WTC11 (cell line): ENCODE measurements at regions not wholly inside any gene's neighbourhood (a gene's known extent, or its start where the extent isn't known, plus 50 kb on each side); places are given as distances from the start of the nearest gene placed in this dataset.

ENCODE experiments used
- ATAC-seq: fragments of 200-7000 bp; cut with Tn5 transposase; 2 replicates; pipeline ENCODE4 v1.10.0; 2021; ENCODE audit warnings: mild to moderate bottlenecking, moderate library complexity
- CTCF ChIA-PET: fragments of 300-600 bp; sonication (Branson Sonifier 250); formaldehyde crosslinking; loops from one replicate; lab custom pipeline; 2021; ENCODE audit warnings: antibody characterized with exemption; lab: Charles Lee
- POLR2A ChIA-PET: fragments of 350-600 bp; sonication (Branson Sonifier 250); formaldehyde crosslinking; loops from one replicate; lab custom pipeline; 2021; ENCODE audit warnings: antibody characterized with exemption; lab: Charles Lee
- DNase-seq: peaks from one replicate; pipeline ENCODE4 v3.0.0; 2021; ENCODE audit warnings: low spot score
- H3K27ac Mint-ChIP-seq: 2 replicates; pipeline ENCODE4 v1.8.0; 2021; ENCODE audit warnings: mixed read lengths
- H3K27me3 Mint-ChIP-seq: 2 replicates; pipeline ENCODE4 v1.8.0; 2021; ENCODE audit warnings: low read depth, mild to moderate bottlenecking, moderate library complexity, mixed read lengths
- H3K36me3 Mint-ChIP-seq: 2 replicates; pipeline ENCODE4 v1.8.0; 2021; ENCODE audit warnings: mixed read lengths
- H3K4me1 Mint-ChIP-seq: 2 replicates; pipeline ENCODE4 v1.8.0; 2022; ENCODE audit warnings: mixed read lengths
- H3K4me3 Mint-ChIP-seq: 2 replicates; pipeline ENCODE4 v1.8.0; 2021; ENCODE audit warnings: mild to moderate bottlenecking, moderate library complexity, mixed read lengths
- H3K9me3 Mint-ChIP-seq: 2 replicates; pipeline ENCODE4 v1.8.0; 2021; ENCODE audit warnings: mixed read lengths
- EMX1 ChIP-seq: fragments of 250-450 bp; sonication (Bioruptor Pico); IDR thresholded peaks from 2 replicates; pipeline ENCODE4 v1.8.0; 2021; ENCODE audit warnings: mild to moderate bottlenecking
- IRF2 ChIP-seq: sonication (generic); formaldehyde crosslinking; IDR thresholded peaks from 2 replicates; pipeline ENCODE4 v1.8.0; 2022; ENCODE audit warnings: low read depth, missing genetic modification reagents, borderline replicate concordance
- JUN ChIP-seq: sonication (generic); formaldehyde crosslinking; IDR thresholded peaks from 2 replicates; pipeline ENCODE4 v1.8.0; 2023; ENCODE audit warnings: mild to moderate bottlenecking, missing genetic modification reagents
- KAT7 ChIP-seq: sonication (generic); formaldehyde crosslinking; IDR thresholded peaks from 2 replicates; pipeline ENCODE4 v1.8.1; 2023; ENCODE audit warnings: missing genetic modification reagents, mild to moderate bottlenecking, borderline replicate concordance
- NFYB ChIP-seq: sonication (generic); formaldehyde crosslinking; conservative IDR thresholded peaks from 2 replicates; pipeline ENCODE4 v1.8.0; 2022; ENCODE audit warnings: low read depth, missing genetic modification reagents
- NR2C2 ChIP-seq: sonication (generic); formaldehyde crosslinking; IDR thresholded peaks from 2 replicates; pipeline ENCODE4 v1.8.0; 2022; ENCODE audit warnings: mild to moderate bottlenecking, missing genetic modification reagents
- PRRX2 ChIP-seq: fragments of 250-450 bp; sonication (Bioruptor Pico); IDR thresholded peaks from 2 replicates; pipeline ENCODE4 v1.8.0; 2021; ENCODE audit warnings: mild to moderate bottlenecking
- SMAD4 ChIP-seq: sonication (generic); formaldehyde crosslinking; IDR thresholded peaks from 2 replicates; pipeline ENCODE4 v1.8.0; 2022; ENCODE audit warnings: mild to moderate bottlenecking, missing genetic modification reagents
- TP53 ChIP-seq: sonication (generic); formaldehyde crosslinking; IDR thresholded peaks from 2 replicates; pipeline ENCODE4 v1.8.1; 2023; ENCODE audit warnings: mild to moderate bottlenecking, missing genetic modification reagents
- ZNF232 ChIP-seq: sonication (generic); formaldehyde crosslinking; IDR thresholded peaks from 2 replicates; pipeline ENCODE4 v1.8.0; 2022; ENCODE audit warnings: mild to moderate bottlenecking, missing genetic modification reagents
- ZNF396 ChIP-seq: fragments of 250-450 bp; sonication (Bioruptor Pico); IDR thresholded peaks from 2 replicates; pipeline ENCODE4 v1.8.0; 2021; ENCODE audit warnings: mild to moderate bottlenecking, moderate library complexity, borderline replicate concordance
- TF ChIP-seq, protein P1 (sequence below): sonication (generic); formaldehyde crosslinking; IDR thresholded peaks from 2 replicates; pipeline ENCODE4 v1.8.1; 2023; ENCODE audit warnings: mild to moderate bottlenecking, missing genetic modification reagents, borderline replicate concordance
- TF ChIP-seq, protein P2 (sequence below): sonication (generic); formaldehyde crosslinking; IDR thresholded peaks from 2 replicates; pipeline ENCODE4 v1.8.1; 2023; ENCODE audit warnings: mild to moderate bottlenecking, missing genetic modification reagents
- TF ChIP-seq, protein P3 (sequence below): fragments of 250-450 bp; sonication (Bioruptor Pico); IDR thresholded peaks from 2 replicates; pipeline ENCODE4 v1.9.0; 2021; ENCODE audit warnings: moderate library complexity, mild to moderate bottlenecking, inconsistent platforms, borderline replicate concordance
- TF ChIP-seq, protein P4 (sequence below): sonication (generic); formaldehyde crosslinking; IDR thresholded peaks from 2 replicates; pipeline ENCODE4 v1.8.0; 2023; ENCODE audit warnings: missing genetic modification reagents, mild to moderate bottlenecking, borderline replicate concordance
- TF ChIP-seq, protein P5 (sequence below): fragments of 250-450 bp; sonication (Bioruptor Pico); IDR thresholded peaks from 2 replicates; pipeline ENCODE4 v2.1.2; 2022; ENCODE audit warnings: mild to moderate bottlenecking, moderate library complexity
- TF ChIP-seq, protein P6 (sequence below): sonication (generic); formaldehyde crosslinking; IDR thresholded peaks from 2 replicates; pipeline ENCODE4 v1.8.1; 2022; ENCODE audit warnings: mild to moderate bottlenecking, moderate library complexity, missing genetic modification reagents

DNA sequence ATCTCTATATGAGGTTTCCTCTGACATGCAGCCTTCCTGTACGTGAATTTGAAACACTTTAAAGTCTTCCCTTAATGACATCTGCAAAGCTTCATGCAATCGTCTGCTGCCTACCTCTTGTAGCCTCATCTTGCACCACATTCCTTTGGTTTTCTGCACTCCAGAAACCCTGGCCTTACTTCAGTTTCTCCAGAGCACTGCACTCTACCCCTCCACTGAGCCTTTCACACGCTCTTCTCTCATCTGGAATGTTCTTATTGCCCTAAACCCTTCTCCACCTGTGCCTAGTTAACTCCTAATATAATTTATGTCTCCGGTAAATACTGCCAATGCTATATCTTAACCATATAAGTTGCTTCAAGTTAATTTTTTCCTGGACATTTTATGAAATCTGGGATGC, 168.8 kb upstream of the SLC27A6 start (continued):
- TF ChIP-seq, protein P1, sequence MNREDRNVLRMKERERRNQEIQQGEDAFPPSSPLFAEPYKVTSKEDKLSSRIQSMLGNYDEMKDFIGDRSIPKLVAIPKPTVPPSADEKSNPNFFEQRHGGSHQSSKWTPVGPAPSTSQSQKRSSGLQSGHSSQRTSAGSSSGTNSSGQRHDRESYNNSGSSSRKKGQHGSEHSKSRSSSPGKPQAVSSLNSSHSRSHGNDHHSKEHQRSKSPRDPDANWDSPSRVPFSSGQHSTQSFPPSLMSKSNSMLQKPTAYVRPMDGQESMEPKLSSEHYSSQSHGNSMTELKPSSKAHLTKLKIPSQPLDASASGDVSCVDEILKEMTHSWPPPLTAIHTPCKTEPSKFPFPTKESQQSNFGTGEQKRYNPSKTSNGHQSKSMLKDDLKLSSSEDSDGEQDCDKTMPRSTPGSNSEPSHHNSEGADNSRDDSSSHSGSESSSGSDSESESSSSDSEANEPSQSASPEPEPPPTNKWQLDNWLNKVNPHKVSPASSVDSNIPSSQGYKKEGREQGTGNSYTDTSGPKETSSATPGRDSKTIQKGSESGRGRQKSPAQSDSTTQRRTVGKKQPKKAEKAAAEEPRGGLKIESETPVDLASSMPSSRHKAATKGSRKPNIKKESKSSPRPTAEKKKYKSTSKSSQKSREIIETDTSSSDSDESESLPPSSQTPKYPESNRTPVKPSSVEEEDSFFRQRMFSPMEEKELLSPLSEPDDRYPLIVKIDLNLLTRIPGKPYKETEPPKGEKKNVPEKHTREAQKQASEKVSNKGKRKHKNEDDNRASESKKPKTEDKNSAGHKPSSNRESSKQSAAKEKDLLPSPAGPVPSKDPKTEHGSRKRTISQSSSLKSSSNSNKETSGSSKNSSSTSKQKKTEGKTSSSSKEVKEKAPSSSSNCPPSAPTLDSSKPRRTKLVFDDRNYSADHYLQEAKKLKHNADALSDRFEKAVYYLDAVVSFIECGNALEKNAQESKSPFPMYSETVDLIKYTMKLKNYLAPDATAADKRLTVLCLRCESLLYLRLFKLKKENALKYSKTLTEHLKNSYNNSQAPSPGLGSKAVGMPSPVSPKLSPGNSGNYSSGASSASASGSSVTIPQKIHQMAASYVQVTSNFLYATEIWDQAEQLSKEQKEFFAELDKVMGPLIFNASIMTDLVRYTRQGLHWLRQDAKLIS (CRISPR knock-in tag): no peak
- TF ChIP-seq IRF2 (CRISPR knock-in tag) (no peak), PRRX2 (no peak), SMAD4 (no peak), NFYB (no peak)
- TF ChIP-seq, protein P2, sequence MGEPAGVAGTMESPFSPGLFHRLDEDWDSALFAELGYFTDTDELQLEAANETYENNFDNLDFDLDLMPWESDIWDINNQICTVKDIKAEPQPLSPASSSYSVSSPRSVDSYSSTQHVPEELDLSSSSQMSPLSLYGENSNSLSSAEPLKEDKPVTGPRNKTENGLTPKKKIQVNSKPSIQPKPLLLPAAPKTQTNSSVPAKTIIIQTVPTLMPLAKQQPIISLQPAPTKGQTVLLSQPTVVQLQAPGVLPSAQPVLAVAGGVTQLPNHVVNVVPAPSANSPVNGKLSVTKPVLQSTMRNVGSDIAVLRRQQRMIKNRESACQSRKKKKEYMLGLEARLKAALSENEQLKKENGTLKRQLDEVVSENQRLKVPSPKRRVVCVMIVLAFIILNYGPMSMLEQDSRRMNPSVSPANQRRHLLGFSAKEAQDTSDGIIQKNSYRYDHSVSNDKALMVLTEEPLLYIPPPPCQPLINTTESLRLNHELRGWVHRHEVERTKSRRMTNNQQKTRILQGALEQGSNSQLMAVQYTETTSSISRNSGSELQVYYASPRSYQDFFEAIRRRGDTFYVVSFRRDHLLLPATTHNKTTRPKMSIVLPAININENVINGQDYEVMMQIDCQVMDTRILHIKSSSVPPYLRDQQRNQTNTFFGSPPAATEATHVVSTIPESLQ (CRISPR knock-in tag): no peak

DNA sequence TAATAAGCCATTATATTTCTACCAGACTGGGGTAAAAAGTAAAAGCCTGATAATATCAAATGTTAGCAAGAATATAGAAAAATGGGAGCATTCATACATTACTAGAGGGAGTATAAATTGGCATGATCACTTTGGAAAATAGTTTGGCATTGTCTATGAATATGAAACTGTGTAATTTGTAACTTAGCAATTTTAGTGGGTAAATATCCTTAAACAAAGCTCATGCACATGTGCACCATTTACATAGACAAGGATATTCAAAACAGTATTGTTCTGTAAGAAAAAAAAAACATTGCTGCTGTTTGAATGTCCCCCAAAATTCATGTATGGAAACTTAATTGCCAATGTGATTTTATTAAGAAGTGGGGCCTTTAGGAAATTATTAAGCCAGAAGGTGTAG, 166.4 kb upstream of the SLC27A6 start:
- H3K36me3 Mint-ChIP-seq: no peaks in the 10 kb centered on the region
- H3K27ac Mint-ChIP-seq: no peak overlapping the region
- no peaks in the 10 kb centered on the region; the same call in 1 of the 2 replicates for H3K27me3 Mint-ChIP-seq
- H3K4me1 Mint-ChIP-seq: peaks cover 8% of the 10 kb centered on the region
- POLR2A ChIA-PET: no interaction called here
- no peak for DNase-seq
- no peak for ATAC-seq
- H3K9me3 Mint-ChIP-seq: no peaks in the 10 kb centered on the region
- no peak overlapping the region for H3K4me3 Mint-ChIP-seq
- TF ChIP-seq ZNF396 (CRISPR knock-in tag) (no peak), JUN (CRISPR knock-in tag) (no peak), KAT7 (no peak), EMX1 (CRISPR knock-in tag) (no peak), ZNF232 (CRISPR knock-in tag) (no peak), NR2C2 (no peak), TP53 (CRISPR knock-in tag) (no peak)
- TF ChIP-seq, protein P3, sequence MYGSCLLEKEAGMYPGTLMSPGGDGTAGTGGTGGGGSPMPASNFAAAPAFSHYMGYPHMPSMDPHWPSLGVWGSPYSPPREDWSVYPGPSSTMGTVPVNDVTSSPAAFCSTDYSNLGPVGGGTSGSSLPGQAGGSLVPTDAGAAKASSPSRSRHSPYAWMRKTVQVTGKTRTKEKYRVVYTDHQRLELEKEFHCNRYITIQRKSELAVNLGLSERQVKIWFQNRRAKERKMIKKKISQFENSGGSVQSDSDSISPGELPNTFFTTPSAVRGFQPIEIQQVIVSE (CRISPR knock-in tag): no peak
- TF ChIP-seq, protein P4, sequence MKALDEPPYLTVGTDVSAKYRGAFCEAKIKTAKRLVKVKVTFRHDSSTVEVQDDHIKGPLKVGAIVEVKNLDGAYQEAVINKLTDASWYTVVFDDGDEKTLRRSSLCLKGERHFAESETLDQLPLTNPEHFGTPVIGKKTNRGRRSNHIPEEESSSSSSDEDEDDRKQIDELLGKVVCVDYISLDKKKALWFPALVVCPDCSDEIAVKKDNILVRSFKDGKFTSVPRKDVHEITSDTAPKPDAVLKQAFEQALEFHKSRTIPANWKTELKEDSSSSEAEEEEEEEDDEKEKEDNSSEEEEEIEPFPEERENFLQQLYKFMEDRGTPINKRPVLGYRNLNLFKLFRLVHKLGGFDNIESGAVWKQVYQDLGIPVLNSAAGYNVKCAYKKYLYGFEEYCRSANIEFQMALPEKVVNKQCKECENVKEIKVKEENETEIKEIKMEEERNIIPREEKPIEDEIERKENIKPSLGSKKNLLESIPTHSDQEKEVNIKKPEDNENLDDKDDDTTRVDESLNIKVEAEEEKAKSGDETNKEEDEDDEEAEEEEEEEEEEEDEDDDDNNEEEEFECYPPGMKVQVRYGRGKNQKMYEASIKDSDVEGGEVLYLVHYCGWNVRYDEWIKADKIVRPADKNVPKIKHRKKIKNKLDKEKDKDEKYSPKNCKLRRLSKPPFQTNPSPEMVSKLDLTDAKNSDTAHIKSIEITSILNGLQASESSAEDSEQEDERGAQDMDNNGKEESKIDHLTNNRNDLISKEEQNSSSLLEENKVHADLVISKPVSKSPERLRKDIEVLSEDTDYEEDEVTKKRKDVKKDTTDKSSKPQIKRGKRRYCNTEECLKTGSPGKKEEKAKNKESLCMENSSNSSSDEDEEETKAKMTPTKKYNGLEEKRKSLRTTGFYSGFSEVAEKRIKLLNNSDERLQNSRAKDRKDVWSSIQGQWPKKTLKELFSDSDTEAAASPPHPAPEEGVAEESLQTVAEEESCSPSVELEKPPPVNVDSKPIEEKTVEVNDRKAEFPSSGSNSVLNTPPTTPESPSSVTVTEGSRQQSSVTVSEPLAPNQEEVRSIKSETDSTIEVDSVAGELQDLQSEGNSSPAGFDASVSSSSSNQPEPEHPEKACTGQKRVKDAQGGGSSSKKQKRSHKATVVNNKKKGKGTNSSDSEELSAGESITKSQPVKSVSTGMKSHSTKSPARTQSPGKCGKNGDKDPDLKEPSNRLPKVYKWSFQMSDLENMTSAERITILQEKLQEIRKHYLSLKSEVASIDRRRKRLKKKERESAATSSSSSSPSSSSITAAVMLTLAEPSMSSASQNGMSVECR (CRISPR knock-in tag): no peak
- TF ChIP-seq, protein P5, sequence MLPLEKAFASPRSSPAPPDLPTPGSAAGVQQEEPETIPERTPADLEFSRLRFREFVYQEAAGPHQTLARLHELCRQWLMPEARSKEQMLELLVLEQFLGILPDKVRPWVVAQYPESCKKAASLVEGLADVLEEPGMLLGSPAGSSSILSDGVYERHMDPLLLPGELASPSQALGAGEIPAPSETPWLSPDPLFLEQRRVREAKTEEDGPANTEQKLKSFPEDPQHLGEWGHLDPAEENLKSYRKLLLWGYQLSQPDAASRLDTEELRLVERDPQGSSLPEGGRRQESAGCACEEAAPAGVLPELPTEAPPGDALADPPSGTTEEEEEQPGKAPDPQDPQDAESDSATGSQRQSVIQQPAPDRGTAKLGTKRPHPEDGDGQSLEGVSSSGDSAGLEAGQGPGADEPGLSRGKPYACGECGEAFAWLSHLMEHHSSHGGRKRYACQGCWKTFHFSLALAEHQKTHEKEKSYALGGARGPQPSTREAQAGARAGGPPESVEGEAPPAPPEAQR (CRISPR knock-in tag): no peak
- TF ChIP-seq, protein P6, sequence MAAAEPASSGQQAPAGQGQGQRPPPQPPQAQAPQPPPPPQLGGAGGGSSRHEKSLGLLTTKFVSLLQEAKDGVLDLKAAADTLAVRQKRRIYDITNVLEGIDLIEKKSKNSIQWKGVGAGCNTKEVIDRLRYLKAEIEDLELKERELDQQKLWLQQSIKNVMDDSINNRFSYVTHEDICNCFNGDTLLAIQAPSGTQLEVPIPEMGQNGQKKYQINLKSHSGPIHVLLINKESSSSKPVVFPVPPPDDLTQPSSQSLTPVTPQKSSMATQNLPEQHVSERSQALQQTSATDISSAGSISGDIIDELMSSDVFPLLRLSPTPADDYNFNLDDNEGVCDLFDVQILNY (CRISPR knock-in tag): no peak
- CTCF ChIA-PET: no interaction called here
